ENCODE measurements at regions not wholly inside any gene's neighbourhood (a gene's known extent, or its start where the extent isn't known, plus 50 kb on each side); places are given as distances from the start of the nearest gene placed in this dataset.

- TF ChIP-seq CTCF (IDR thresholded peaks at IDR 0.05; ENCODE audit: low read length) = no peak
- TF ChIP-seq EZH2 (optimal IDR thresholded peaks at IDR 0.05; ENCODE audit: low read depth, low read length) = no peak
- no peak for TF ChIP-seq EZH2phosphoT487 (IDR thresholded peaks at IDR 0.05; ENCODE audit: low read length)
- Histone ChIP-seq H3K9me3 (replicated peaks; ENCODE audit: insufficient read depth, low read length) (no peaks in the 10 kb centered on the region), H3F3A (ENCODE audit: insufficient read depth, low read length) (no peaks in the 10 kb centered on the region), H3K4me1 (ENCODE audit: low read length) (no peaks in the 10 kb centered on the region), H3K4me2 (ENCODE audit: low read depth, low read length) (no peak overlapping the region), H3K27ac (ENCODE audit: low read length) (no peak overlapping the region), H4K20me1 (ENCODE audit: insufficient read depth, low read length) (no peaks in the 10 kb centered on the region), H3K4me3 (ENCODE audit: low read length) (no peak overlapping the region), H3K27me3 (replicated peaks; ENCODE audit: insufficient read depth, low read length) (no peaks in the 10 kb centered on the region), H3K79me2 (ENCODE audit: low read length) (no peaks in the 10 kb centered on the region), H3K9me2 (replicated peaks; ENCODE audit: insufficient read depth, low read length) (no peaks in the 10 kb centered on the region), H3K36me3 (replicated peaks; ENCODE audit: insufficient read depth, low read length) (no peaks in the 10 kb centered on the region), H3K9ac (ENCODE audit: low read length) (no peak overlapping the region), H2AFZ (ENCODE audit: low read length) (no peak overlapping the region)
- no peak for DNase-seq
These were observed 323.0 kb upstream of the SEMA6D start for GRCh38 chr15:47394286-47394809.

GRCh38 chr15:47395076-47395475 lies 322.2 kb upstream of the SEMA6D start:
- Histone ChIP-seq H3K4me2 (ENCODE audit: low read depth, low read length) (no peak overlapping the region), H3F3A (ENCODE audit: insufficient read depth, low read length) (no peaks in the 10 kb centered on the region), H3K36me3 (replicated peaks; ENCODE audit: insufficient read depth, low read length) (no peaks in the 10 kb centered on the region), H3K27ac (ENCODE audit: low read length) (no peak overlapping the region), H3K79me2 (ENCODE audit: low read length) (no peaks in the 10 kb centered on the region), H2AFZ (ENCODE audit: low read length) (no peak overlapping the region), H3K9ac (ENCODE audit: low read length) (no peak overlapping the region), H4K20me1 (ENCODE audit: insufficient read depth, low read length) (no peaks in the 10 kb centered on the region), H3K9me2 (replicated peaks; ENCODE audit: insufficient read depth, low read length) (no peaks in the 10 kb centered on the region), H3K4me1 (ENCODE audit: low read length) (no peaks in the 10 kb centered on the region), H3K27me3 (replicated peaks; ENCODE audit: insufficient read depth, low read length) (no peaks in the 10 kb centered on the region), H3K4me3 (ENCODE audit: low read length) (no peak overlapping the region), H3K9me3 (replicated peaks; ENCODE audit: insufficient read depth, low read length) (no peaks in the 10 kb centered on the region)
- no peak for DNase-seq
- no peak for TF ChIP-seq CTCF (IDR thresholded peaks at IDR 0.05; ENCODE audit: low read length)
- TF ChIP-seq EZH2 (optimal IDR thresholded peaks at IDR 0.05; ENCODE audit: low read depth, low read length) = no peak
- TF ChIP-seq EZH2phosphoT487 (IDR thresholded peaks at IDR 0.05; ENCODE audit: low read length) = no peak

- Histone ChIP-seq H3K4me2 (ENCODE audit: low read depth, low read length) (no peak overlapping the region), H3K36me3 (replicated peaks; ENCODE audit: insufficient read depth, low read length) (no peaks in the 10 kb centered on the region), H3K9me2 (replicated peaks; ENCODE audit: insufficient read depth, low read length) (no peaks in the 10 kb centered on the region), H3K9me3 (replicated peaks; ENCODE audit: insufficient read depth, low read length) (no peaks in the 10 kb centered on the region), H4K20me1 (ENCODE audit: insufficient read depth, low read length) (no peaks in the 10 kb centered on the region), H3K27me3 (replicated peaks; ENCODE audit: insufficient read depth, low read length) (no peaks in the 10 kb centered on the region), H3F3A (ENCODE audit: insufficient read depth, low read length) (no peaks in the 10 kb centered on the region), H3K4me3 (ENCODE audit: low read length) (no peak overlapping the region), H3K79me2 (ENCODE audit: low read length) (no peaks in the 10 kb centered on the region), H3K27ac (ENCODE audit: low read length) (no peak overlapping the region), H2AFZ (ENCODE audit: low read length) (no peak overlapping the region), H3K9ac (ENCODE audit: low read length) (no peak overlapping the region), H3K4me1 (ENCODE audit: low read length) (no peaks in the 10 kb centered on the region)
- no peak for DNase-seq
- no peak for TF ChIP-seq EZH2 (optimal IDR thresholded peaks at IDR 0.05; ENCODE audit: low read depth, low read length)
These were observed 319.6 kb upstream of the SEMA6D start for GRCh38 chr15:47397655-47398054.

GRCh38 chr15:47398132-47398531 lies 319.2 kb upstream of the SEMA6D start:
- no peaks in the 10 kb centered on the region for H4K20me1 ChIP-seq (ENCODE audit: insufficient read depth, low read length)
- no peak for DNase-seq
- no peak overlapping the region for H2AFZ ChIP-seq (ENCODE audit: low read length)
- H3K27ac ChIP-seq (ENCODE audit: low read length) = no peak overlapping the region
- H3K79me2 ChIP-seq (ENCODE audit: low read length) = no peaks in the 10 kb centered on the region
- TF ChIP-seq CTCF (IDR thresholded peaks at IDR 0.05; ENCODE audit: low read length) (no peak), EZH2 (optimal IDR thresholded peaks at IDR 0.05; ENCODE audit: low read depth, low read length) (no peak), EZH2phosphoT487 (IDR thresholded peaks at IDR 0.05; ENCODE audit: low read length) (no peak)
- no peak overlapping the region for H3K9ac ChIP-seq (ENCODE audit: low read length)
- H3K36me3 ChIP-seq (replicated peaks; ENCODE audit: insufficient read depth, low read length) = no peaks in the 10 kb centered on the region
- no peaks in the 10 kb centered on the region for H3K27me3 ChIP-seq (replicated peaks; ENCODE audit: insufficient read depth, low read length)
- H3F3A ChIP-seq (ENCODE audit: insufficient read depth, low read length) = no peaks in the 10 kb centered on the region
- H3K4me3 ChIP-seq (ENCODE audit: low read length) = no peak overlapping the region
- no peak overlapping the region for H3K4me2 ChIP-seq (ENCODE audit: low read depth, low read length)
- H3K4me1 ChIP-seq (ENCODE audit: low read length) = no peaks in the 10 kb centered on the region
- no peaks in the 10 kb centered on the region for H3K9me3 ChIP-seq (replicated peaks; ENCODE audit: insufficient read depth, low read length)
- no peaks in the 10 kb centered on the region for H3K9me2 ChIP-seq (replicated peaks; ENCODE audit: insufficient read depth, low read length)

All from MM.1S (cell line).